Chondrocyte (in vitro differentiated cells): ENCODE measurements at regions not wholly inside any gene's neighbourhood (a gene's known extent, or its start where the extent isn't known, plus 50 kb on each side); places are given as distances from the start of the nearest gene placed in this dataset.

Source experiments
- DNase-seq: peaks from one replicate; pipeline ENCODE4 v3.0.0; 2021; ENCODE audit warnings: mixed read lengths, low spot score
- H3K27ac Mint-ChIP-seq: one replicate; pipeline ENCODE4 v1.8.0; 2021; ENCODE audit warnings: mild to moderate bottlenecking, moderate library complexity, mixed read lengths; ENCODE audit not compliant: unreplicated experiment
- H3K27me3 Mint-ChIP-seq: 2 replicates; pipeline ENCODE4 v1.8.0; 2021; ENCODE audit warnings: low read depth, mixed read lengths
- H3K36me3 Mint-ChIP-seq: 2 replicates; pipeline ENCODE4 v1.8.0; 2021; ENCODE audit warnings: low read depth, mixed read lengths
- H3K4me1 Mint-ChIP-seq: 2 replicates; pipeline ENCODE4 v1.8.0; 2021; ENCODE audit warnings: low read depth, mild to moderate bottlenecking, mixed read lengths
- H3K4me3 Mint-ChIP-seq: one replicate; pipeline ENCODE4 v1.8.0; 2021; ENCODE audit warnings: mild to moderate bottlenecking, moderate library complexity, mixed read lengths; ENCODE audit not compliant: unreplicated experiment
- H3K9me3 Mint-ChIP-seq: 2 replicates; pipeline ENCODE4 v1.8.0; 2021; ENCODE audit warnings: low read depth, mixed read lengths
- TF ChIP-seq, protein P1 (sequence below): fragments of 200-600 bp; sonication (generic); IDR thresholded peaks from 2 replicates; pipeline ENCODE4 v1.5.0; 2021; ENCODE audit warnings: antibody characterized with exemption, mild to moderate bottlenecking, moderate library complexity

DNA sequence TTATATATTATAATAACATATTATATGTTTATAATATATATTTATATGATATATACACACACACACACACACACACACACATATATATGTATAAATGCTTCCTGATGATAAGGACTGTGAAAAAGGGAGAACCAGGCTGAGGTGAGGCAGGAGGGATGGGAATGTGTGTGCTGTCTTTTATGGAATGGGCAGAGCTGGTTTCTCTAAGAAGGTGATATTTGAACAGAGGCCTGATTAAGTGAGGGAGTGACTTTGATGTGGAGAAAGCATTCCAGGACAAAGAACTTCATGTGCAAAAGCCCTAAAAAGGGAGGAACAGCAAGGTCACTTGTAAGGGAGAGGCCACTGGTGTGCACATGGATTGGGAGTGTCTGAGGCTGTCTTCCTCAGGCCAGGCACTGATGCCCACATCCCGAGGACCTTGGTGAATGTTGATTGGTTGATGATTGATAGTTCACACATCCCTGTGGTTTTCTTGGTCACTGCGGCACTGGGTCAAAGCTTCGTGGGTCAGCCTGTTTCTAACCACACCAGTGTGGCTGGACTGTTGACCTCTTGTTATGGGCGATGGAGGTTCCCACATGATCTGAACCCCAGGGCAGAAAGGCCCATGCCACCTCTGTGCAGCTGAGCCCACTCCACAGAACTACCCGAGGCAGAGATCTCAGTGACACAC, 196.9 kb downstream of the MYCN start:
- H3K27ac Mint-ChIP-seq, result no peak overlapping the region
- no peak overlapping the region for H3K4me3 Mint-ChIP-seq
- no peaks in the 10 kb centered on the region for H3K36me3 Mint-ChIP-seq
- no peak for DNase-seq
- H3K9me3 Mint-ChIP-seq, result no peaks in the 10 kb centered on the region
- H3K27me3 Mint-ChIP-seq, result peaks cover 6% of the 10 kb centered on the region
- TF ChIP-seq, protein P1, sequence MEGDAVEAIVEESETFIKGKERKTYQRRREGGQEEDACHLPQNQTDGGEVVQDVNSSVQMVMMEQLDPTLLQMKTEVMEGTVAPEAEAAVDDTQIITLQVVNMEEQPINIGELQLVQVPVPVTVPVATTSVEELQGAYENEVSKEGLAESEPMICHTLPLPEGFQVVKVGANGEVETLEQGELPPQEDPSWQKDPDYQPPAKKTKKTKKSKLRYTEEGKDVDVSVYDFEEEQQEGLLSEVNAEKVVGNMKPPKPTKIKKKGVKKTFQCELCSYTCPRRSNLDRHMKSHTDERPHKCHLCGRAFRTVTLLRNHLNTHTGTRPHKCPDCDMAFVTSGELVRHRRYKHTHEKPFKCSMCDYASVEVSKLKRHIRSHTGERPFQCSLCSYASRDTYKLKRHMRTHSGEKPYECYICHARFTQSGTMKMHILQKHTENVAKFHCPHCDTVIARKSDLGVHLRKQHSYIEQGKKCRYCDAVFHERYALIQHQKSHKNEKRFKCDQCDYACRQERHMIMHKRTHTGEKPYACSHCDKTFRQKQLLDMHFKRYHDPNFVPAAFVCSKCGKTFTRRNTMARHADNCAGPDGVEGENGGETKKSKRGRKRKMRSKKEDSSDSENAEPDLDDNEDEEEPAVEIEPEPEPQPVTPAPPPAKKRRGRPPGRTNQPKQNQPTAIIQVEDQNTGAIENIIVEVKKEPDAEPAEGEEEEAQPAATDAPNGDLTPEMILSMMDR, result no peak
- no peaks in the 10 kb centered on the region for H3K4me1 Mint-ChIP-seq

DNA sequence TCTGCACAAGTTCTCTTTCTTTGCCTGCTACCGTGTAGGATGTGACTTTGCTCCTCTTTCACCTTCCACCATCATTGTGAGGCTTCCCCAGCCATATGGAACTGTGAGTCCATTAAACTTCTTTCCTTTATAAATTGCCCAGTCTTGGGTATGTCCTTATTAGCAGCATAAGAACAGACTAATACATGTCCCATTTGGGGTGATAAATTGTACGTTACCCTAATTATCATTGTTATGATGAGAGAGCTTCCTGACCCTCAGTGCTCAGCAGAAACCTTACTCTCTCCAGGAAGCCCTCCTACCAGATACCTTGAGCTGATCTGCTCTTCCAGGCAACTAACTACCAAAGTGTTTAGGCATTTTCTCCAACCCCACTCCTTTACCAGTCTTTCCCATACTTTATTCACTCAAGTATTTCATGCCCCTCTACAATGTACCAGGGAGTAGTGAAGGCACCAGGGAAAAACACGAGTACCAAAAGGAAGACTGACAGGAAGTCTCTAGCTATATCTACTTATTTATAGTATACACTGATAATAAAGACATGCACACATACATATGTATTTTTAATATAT, 196.2 kb downstream of the MYCN start:
- no peaks in the 10 kb centered on the region for H3K4me1 Mint-ChIP-seq
- H3K27me3 Mint-ChIP-seq, result peaks cover 4% of the 10 kb centered on the region
- TF ChIP-seq, protein P1, result no peak
- no peak overlapping the region for H3K27ac Mint-ChIP-seq
- H3K9me3 Mint-ChIP-seq, result no peaks in the 10 kb centered on the region
- no peak overlapping the region for H3K4me3 Mint-ChIP-seq
- no peaks in the 10 kb centered on the region for H3K36me3 Mint-ChIP-seq
- no peak for DNase-seq

DNA sequence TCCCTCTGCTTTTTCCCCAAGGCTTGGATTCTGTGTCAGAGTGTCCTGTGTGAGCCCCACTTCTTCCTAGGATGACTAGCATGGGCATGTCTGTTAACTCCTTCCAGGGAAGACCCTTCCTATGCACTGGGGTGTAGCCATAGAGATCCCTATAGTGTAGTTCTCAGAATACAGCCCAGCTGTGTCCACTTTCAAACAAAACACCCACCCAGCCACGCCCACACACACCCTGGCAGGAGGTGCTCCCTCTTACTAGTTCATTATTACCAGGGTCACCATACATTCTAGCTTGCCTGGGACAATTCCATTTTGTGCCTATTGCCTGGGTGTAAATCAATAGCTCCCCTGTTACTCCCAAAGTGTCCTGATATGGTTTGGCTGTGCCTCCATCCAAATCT, 195.6 kb downstream of the MYCN start:
- Mint-ChIP-seq H3K4me3 (no peak overlapping the region), H3K27me3 (no peaks in the 10 kb centered on the region), H3K36me3 (no peaks in the 10 kb centered on the region), H3K4me1 (no peaks in the 10 kb centered on the region), H3K9me3 (no peaks in the 10 kb centered on the region), H3K27ac (no peak overlapping the region)
- TF ChIP-seq, protein P1, result no peak
- DNase-seq, result no peak

DNA sequence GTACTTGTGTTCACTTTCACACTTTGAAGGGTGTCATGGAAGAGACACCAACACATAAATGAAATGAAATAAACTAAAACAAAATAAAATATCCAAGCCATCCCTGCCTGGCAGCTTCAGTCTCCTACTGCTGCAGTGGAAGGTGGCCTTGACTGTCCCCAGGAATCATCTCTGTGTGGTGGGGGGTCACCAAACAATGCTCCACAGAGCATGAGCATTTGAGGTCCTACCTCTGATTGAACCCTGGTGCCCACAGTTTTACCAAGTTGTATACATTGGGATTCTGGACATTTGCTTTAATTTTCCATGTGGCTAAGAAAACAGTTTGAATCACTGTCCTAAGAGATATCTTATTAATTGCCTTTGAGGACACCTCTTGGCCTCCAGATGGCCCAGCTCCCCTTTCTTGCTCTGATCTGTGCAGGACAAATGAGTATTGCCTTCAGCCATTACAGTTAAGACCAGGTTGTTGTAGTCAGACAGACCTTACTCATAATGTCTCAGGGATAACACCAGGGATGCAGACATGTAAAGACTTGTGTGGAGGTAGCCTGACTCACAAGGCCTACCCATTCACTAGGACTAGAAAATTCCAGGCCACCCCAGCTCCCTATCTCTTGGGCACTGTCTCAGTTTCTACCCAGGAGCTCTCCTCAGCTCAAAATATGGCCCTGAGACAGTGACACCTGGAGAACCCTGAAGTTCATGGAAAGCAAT, 195.0 kb downstream of the MYCN start:
- Mint-ChIP-seq H3K9me3 (no peaks in the 10 kb centered on the region), H3K36me3 (no peaks in the 10 kb centered on the region), H3K4me3 (no peak overlapping the region), H3K27ac (no peak overlapping the region), H3K4me1 (no peaks in the 10 kb centered on the region), H3K27me3 (no peaks in the 10 kb centered on the region)
- TF ChIP-seq, protein P1, result no peak
- no peak for DNase-seq

DNA sequence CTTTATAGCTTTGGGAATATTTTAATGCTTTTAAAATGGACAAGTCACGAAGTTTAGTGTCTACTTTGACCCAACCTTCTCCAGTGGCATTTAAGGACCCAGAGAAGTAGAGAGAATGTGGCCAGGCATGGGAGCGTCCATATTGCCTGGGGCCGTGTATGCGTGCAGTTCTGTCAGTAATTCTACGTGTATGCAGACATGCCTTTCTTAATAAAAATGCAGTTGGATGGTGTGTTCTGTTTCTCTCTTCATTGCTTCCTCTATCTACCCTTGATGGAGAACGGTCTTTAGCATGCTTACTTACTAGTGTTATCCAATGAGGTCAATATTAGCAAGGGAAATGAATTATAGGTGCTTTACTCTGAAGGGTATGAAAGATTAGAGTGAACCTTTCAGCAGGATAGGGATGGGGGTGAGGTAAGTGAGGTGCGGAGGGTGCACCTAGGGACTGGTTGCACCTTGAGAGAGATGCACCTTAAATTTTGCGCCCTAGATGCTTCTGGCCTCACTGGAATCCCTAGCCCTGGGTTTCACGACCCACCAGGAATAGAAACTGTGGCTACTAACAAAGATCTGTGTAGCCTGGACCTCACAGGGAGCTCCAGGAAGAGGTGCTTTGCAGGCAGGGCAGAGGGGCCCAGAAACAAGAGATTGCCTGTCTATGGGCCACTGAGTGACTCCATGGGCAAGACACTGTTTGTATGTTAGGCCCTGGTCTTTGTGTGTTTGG, 194.3 kb downstream of the MYCN start:
- Mint-ChIP-seq H3K27me3 (no peaks in the 10 kb centered on the region), H3K9me3 (no peaks in the 10 kb centered on the region), H3K27ac (no peak overlapping the region), H3K4me1 (no peaks in the 10 kb centered on the region), H3K4me3 (no peak overlapping the region), H3K36me3 (no peaks in the 10 kb centered on the region)
- no peak for DNase-seq
- TF ChIP-seq, protein P1, result no peak
